GM12892 (cell line): ENCODE measurements at regions not wholly inside any gene's neighbourhood (a gene's known extent, or its start where the extent isn't known, plus 50 kb on each side); places are given as distances from the start of the nearest gene placed in this dataset.

Experiments
- POLR2A ChIP-seq: IDR thresholded peaks from 2 replicates; pipeline ENCODE4 v1.6.1; 2011; ENCODE audit warnings: low read depth, low read length, control low read depth
- POLR2AphosphoS5 ChIP-seq: IDR thresholded peaks from 2 replicates; pipeline ENCODE4 v1.6.1; 2011; ENCODE audit warnings: low read depth, low read length, control low read depth
- TAF1 ChIP-seq: IDR thresholded peaks from 2 replicates; pipeline ENCODE4 v1.6.1; 2011; ENCODE audit warnings: low read depth, mild to moderate bottlenecking, control low read depth, low read length, borderline replicate concordance

GRCh38 chr9:82062245-82062644, 73.7 kb downstream of the SPATA31D1 start:
- TF ChIP-seq POLR2A (no peak), POLR2AphosphoS5 (no peak), TAF1 (no peak)
